Neuronal stem cell (in vitro differentiated cells): ENCODE measurements at regions not wholly inside any gene's neighbourhood (a gene's known extent, or its start where the extent isn't known, plus 50 kb on each side); places are given as distances from the start of the nearest gene placed in this dataset.

ENCODE experiments used
- DNase-seq: peaks from one replicate; pipeline ENCODE4 v3.0.0-alpha.2; 2013; ENCODE audit warnings: low spot score
- H2AFZ ChIP-seq: one replicate; pipeline ENCODE4 v1.6.1; 2013; ENCODE audit warnings: mild to moderate bottlenecking, low read length, inconsistent platforms
- H2AK5ac ChIP-seq: 2 replicates; pipeline ENCODE4 v1.6.1; 2013; ENCODE audit warnings: low read depth, mild to moderate bottlenecking, inconsistent platforms, low read length, moderate library complexity, mixed read lengths
- H2BK120ac ChIP-seq: 2 replicates; pipeline ENCODE4 v1.6.1; 2013; ENCODE audit warnings: low read depth, mild to moderate bottlenecking, inconsistent platforms, low read length, moderate library complexity, mixed read lengths
- H2BK12ac ChIP-seq: one replicate; pipeline ENCODE4 v1.6.1; 2013; ENCODE audit warnings: low read length, inconsistent platforms
- H2BK15ac ChIP-seq: 2 replicates; pipeline ENCODE4 v1.6.1; 2013; ENCODE audit warnings: mild to moderate bottlenecking, low read length, inconsistent platforms, mixed read lengths
- H2BK5ac ChIP-seq: one replicate; pipeline ENCODE4 v1.6.1; 2013; ENCODE audit warnings: inconsistent platforms, mild to moderate bottlenecking, low read length, moderate library complexity
- H3K14ac ChIP-seq: one replicate; pipeline ENCODE4 v1.6.1; 2013; ENCODE audit warnings: low read length, inconsistent platforms
- H3K18ac ChIP-seq: 2 replicates; pipeline ENCODE4 v1.6.1; 2013; ENCODE audit warnings: low read length, inconsistent platforms
- H3K23ac ChIP-seq: 2 replicates; pipeline ENCODE4 v1.6.1; 2013; ENCODE audit warnings: low read depth, mild to moderate bottlenecking, mixed read lengths, low read length, inconsistent platforms; ENCODE audit not compliant: poor library complexity
- H3K27ac ChIP-seq: replicated peaks from 3 replicates; pipeline ENCODE4 v1.5.1; 2013; ENCODE audit warnings: low read length, inconsistent platforms
- H3K27me3 ChIP-seq, 3 experiments: 2 replicates each; pipeline ENCODE4 v1.6.1; 2013; ENCODE audit warnings: low read length in 3 of 3, mild to moderate bottlenecking in 2 of 3, inconsistent platforms in 1 of 3, low read depth in 1 of 3, mixed read lengths in 1 of 3, moderate library complexity in 1 of 3; ENCODE audit not compliant: control insufficient read depth in 3 of 3, insufficient read depth in 3 of 3
- H3K36me3 ChIP-seq, 2 donors: replicated peaks in 1 of 2; 2 replicates each; pipeline ENCODE4 v1.6.1; 2013; ENCODE audit warnings: low read length in 2 of 2; ENCODE audit not compliant: control insufficient read depth in 2 of 2, insufficient read depth in 2 of 2
- H3K4ac ChIP-seq: 2 replicates; pipeline ENCODE4 v1.6.1; 2013; ENCODE audit warnings: inconsistent platforms, mild to moderate bottlenecking, low read length, moderate library complexity
- H3K4me1 ChIP-seq, 2 donors: 1 replicate in 1 of 2; 2 replicates in 1 of 2; pipeline ENCODE4 v1.6.1; 2013; ENCODE audit warnings: low read length in 2 of 2, low read depth in 1 of 2; ENCODE audit not compliant: control insufficient read depth in 2 of 2, insufficient read depth in 1 of 2
- H3K4me2 ChIP-seq: one replicate; pipeline ENCODE4 v1.6.1; 2013; ENCODE audit warnings: mild to moderate bottlenecking, low read length, inconsistent platforms; ENCODE audit not compliant: insufficient read depth, poor library complexity, severe bottlenecking
- H3K4me3 ChIP-seq, 2 donors: 2 replicates each; pipeline ENCODE4 v1.5.1; 2013; ENCODE audit warnings: low read length in 2 of 2, mild to moderate bottlenecking in 2 of 2, inconsistent platforms in 1 of 2, moderate library complexity in 1 of 2
- H3K79me1 ChIP-seq: one replicate; pipeline ENCODE4 v1.6.1; 2013; ENCODE audit warnings: low read depth, mild to moderate bottlenecking, inconsistent platforms, low read length, moderate library complexity
- H3K9ac ChIP-seq: one replicate; pipeline ENCODE4 v1.6.1; 2013; ENCODE audit warnings: mild to moderate bottlenecking, low read depth, low read length, inconsistent platforms; ENCODE audit not compliant: poor library complexity
- H3K9me3 ChIP-seq, 2 donors: replicated peaks in 1 of 2; 2 replicates each; pipeline versions ENCODE3 to v1.6.1; 2013; ENCODE audit warnings: low read length in 2 of 2, mild to moderate bottlenecking in 2 of 2, inconsistent platforms in 1 of 2, low read depth in 1 of 2, mixed read lengths in 1 of 2, moderate library complexity in 1 of 2; ENCODE audit not compliant: control insufficient read depth in 2 of 2, insufficient read depth in 1 of 2
- H4K8ac ChIP-seq: one replicate; pipeline ENCODE4 v1.6.1; 2013; ENCODE audit warnings: low read depth, mild to moderate bottlenecking, inconsistent platforms, low read length, moderate library complexity
- H4K91ac ChIP-seq: one replicate; pipeline ENCODE4 v1.6.1; 2013; ENCODE audit warnings: low read length, low read depth, mild to moderate bottlenecking, inconsistent platforms; ENCODE audit not compliant: poor library complexity
- WGBS, 2 donors: extraction: QIAGEN DNeasy Blood & Tissue Kit; methylation state at CpG; one replicate each; pipeline ENCODE4 v1.1.7; 2013; ENCODE audit warnings: missing lambda C conversion rate in 2 of 2, mixed read lengths in 1 of 2; ENCODE audit not compliant: insufficient read length in 2 of 2, insufficient replicate concordance in 1 of 2; ENCODE audit errors: extremely low coverage in 2 of 2; 5-methylcytosine and 5-hydroxymethylcytosine counted together

DNA sequence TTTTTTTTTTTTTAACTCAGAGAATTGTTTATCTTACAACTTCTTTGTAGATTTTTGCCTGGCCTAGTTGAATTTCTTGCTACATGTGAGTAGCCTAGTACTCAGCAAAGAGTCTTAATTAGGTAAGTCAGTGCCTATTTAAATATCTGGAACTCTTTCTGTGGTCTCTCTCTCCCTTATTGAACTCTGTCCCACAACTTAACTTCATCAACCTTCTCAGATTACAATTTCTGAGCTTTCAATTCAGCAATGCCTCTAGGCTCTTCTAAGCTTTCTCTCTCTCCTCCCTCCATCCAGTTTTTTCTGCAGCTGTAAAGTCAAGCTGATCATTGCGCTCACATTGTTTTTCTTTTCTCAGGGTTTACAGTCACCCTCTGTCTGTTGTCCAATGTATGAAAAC, 517.6 kb upstream of the ROBO1 start:
- Histone ChIP-seq H2AK5ac (no peak overlapping the region), H2BK5ac (no peak overlapping the region), H3K4ac (no peak overlapping the region), H3K27me3 (no peaks in the 10 kb centered on the region), H3K27ac (no peak overlapping the region), H3K4me3 (no peak overlapping the region), H4K91ac (no peak overlapping the region), H3K14ac (no peak overlapping the region), H3K9ac (no peak overlapping the region), H4K8ac (no peak overlapping the region), H2BK120ac (no peak overlapping the region), H3K36me3 (no peaks in the 10 kb centered on the region), H3K79me1 (no peaks in the 10 kb centered on the region), H3K4me2 (no peak overlapping the region), H3K4me1 (no peaks in the 10 kb centered on the region), H3K18ac (no peak overlapping the region), H2BK12ac (no peak overlapping the region), H3K23ac (no peak overlapping the region), H2BK15ac (no peak overlapping the region), H3K9me3 (no peaks in the 10 kb centered on the region), H2AFZ (no peak overlapping the region)
- WGBS, 2 donors = no CpG with 5 or more reads among the region's 1 CpG
- DNase-seq = no peak

DNA sequence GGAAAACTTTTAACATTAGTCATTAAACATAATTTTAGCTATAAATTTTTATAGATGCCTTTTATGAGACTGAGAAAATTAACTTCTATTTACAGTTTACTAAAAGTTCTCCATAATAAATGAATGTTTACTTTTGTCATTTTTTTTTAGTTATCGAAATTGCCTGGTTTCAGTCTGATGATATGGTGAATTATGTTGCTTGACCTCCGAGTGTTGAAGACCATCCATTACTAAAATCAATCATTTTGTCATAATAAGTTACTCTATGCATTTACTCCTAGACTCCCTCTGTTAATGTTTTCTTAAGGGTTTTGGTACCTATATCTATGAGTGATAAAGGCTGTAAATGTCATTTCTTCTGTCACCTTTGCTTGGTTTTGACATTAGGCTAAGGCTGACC, 516.0 kb upstream of the ROBO1 start:
- Histone ChIP-seq H3K36me3 (no peaks in the 10 kb centered on the region), H3K9ac (no peak overlapping the region), H3K27ac (no peak overlapping the region), H4K91ac (no peak overlapping the region), H2AFZ (no peak overlapping the region), H3K18ac (no peak overlapping the region), H3K4me3 (no peak overlapping the region), H3K4ac (no peak overlapping the region), H2AK5ac (no peak overlapping the region), H3K23ac (no peak overlapping the region), H2BK120ac (no peak overlapping the region), H3K4me2 (no peak overlapping the region), H3K27me3 (no peaks in the 10 kb centered on the region), H2BK15ac (no peak overlapping the region), H2BK12ac (no peak overlapping the region), H2BK5ac (no peak overlapping the region), H4K8ac (no peak overlapping the region), H3K9me3 (no peaks in the 10 kb centered on the region), H3K14ac (no peak overlapping the region), H3K4me1 (no peaks in the 10 kb centered on the region), H3K79me1 (no peaks in the 10 kb centered on the region)
- no CpG with 5 or more reads among the region's 2 CpGs for WGBS, 2 donors
- no peak for DNase-seq

DNA sequence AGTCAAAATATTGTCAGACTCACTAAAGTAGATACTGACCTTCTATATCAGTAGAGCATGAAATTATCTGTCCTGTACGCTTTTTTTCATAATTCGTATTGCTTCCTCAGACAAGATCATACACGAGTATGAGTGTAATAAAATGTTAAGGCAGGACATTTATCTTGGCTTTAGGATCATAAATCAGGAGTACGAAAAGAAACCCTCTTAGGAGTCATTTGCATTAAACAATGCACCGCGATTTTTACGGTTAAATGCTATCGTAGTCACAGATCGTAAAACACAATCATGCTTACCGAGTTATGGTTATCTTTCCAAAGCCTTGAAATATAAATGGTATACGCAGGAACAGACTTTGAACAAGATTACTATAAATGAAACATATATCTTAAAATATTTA, 510.3 kb upstream of the ROBO1 start:
- Histone ChIP-seq H3K9me3 (no peaks in the 10 kb centered on the region), H3K27ac (no peak overlapping the region), H2BK12ac (no peak overlapping the region), H4K8ac (no peak overlapping the region), H3K4me1 (no peaks in the 10 kb centered on the region), H2AK5ac (no peak overlapping the region), H2BK5ac (no peak overlapping the region), H2BK15ac (no peak overlapping the region), H3K23ac (no peak overlapping the region), H3K18ac (no peak overlapping the region), H3K4me3 (no peak overlapping the region), H4K91ac (no peak overlapping the region), H2AFZ (no peak overlapping the region), H3K36me3 (no peaks in the 10 kb centered on the region), H3K27me3 (no peaks in the 10 kb centered on the region), H3K4ac (no peak overlapping the region), H3K14ac (no peak overlapping the region), H2BK120ac (no peak overlapping the region), H3K9ac (no peak overlapping the region), H3K4me2 (no peak overlapping the region), H3K79me1 (no peaks in the 10 kb centered on the region)
- WGBS, 2 donors = no CpG with 5 or more reads among the region's 11 CpGs
- no peak for DNase-seq

DNA sequence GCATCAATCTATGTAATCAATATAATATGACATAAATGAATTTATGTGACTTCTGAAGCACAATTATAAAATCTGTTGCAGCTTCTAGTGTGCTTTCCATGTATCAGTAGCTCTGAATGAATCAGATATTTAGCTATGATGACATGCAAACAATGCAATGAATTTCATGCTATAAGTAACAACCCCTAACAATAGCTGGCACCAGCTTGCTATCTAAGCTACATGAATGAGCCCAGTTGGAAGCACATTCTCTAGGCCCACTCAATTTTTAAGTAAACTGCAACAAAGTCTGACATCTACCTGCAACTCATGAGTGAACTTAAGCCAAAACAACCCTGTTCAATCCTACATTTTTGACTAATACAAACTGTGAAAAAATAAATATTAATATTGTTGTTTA, 507.3 kb upstream of the ROBO1 start:
- Histone ChIP-seq H3K4me3 (no peak overlapping the region), H2BK120ac (no peak overlapping the region), H3K79me1 (no peaks in the 10 kb centered on the region), H3K27ac (no peak overlapping the region), H2AFZ (no peak overlapping the region), H3K4me2 (no peak overlapping the region), H2BK15ac (no peak overlapping the region), H4K91ac (no peak overlapping the region), H4K8ac (no peak overlapping the region), H3K27me3 (no peaks in the 10 kb centered on the region), H3K18ac (no peak overlapping the region), H2BK5ac (no peak overlapping the region), H3K9me3 (no peaks in the 10 kb centered on the region), H3K23ac (no peak overlapping the region), H2AK5ac (no peak overlapping the region), H3K36me3 (no peaks in the 10 kb centered on the region), H3K4ac (no peak overlapping the region), H3K14ac (no peak overlapping the region), H3K9ac (no peak overlapping the region), H3K4me1 (no peaks in the 10 kb centered on the region), H2BK12ac (no peak overlapping the region)
- no peak for DNase-seq
